Fibroblast of the aortic adventitia (primary cell): ENCODE measurements at regions not wholly inside any gene's neighbourhood (a gene's known extent, or its start where the extent isn't known, plus 50 kb on each side); places are given as distances from the start of the nearest gene placed in this dataset.

Source experiments
- DNase-seq: peaks from one replicate; pipeline ENCODE4 v3.0.0-alpha.2; 2010; ENCODE audit warnings: low read depth
- H3K4me3 ChIP-seq: 2 replicates; pipeline ENCODE4 v1.5.1; 2011; ENCODE audit warnings: low read depth, mild to moderate bottlenecking, control low read depth, low read length, moderate library complexity
- TF ChIP-seq, protein P1 (sequence below): IDR thresholded peaks from 2 replicates; pipeline ENCODE4 v1.5.1; 2011; ENCODE audit warnings: mild to moderate bottlenecking, low read length, control low read depth, inconsistent platforms; ENCODE audit not compliant: insufficient read depth

DNA sequence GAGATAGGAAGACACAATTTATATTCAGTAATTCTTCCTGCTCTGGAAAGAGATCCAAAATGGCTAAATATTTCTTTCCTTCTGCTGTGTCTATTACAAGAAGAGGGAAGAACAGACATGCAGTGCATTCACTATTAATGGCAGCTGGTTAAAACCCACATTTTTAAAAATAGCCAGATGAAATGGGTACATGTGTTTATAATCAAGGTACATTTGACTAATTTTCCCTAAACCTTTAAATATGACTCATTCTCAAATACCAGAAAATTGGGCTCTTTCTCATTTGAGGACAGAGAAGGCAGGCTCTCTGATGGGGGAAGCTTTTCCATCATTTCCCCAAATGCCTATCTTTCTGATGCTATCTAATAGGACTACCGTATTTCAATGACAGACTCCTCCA, 215.7 kb upstream of the HABP2 start:
- DNase-seq: no peak
- no peak overlapping the region for H3K4me3 ChIP-seq
- TF ChIP-seq, protein P1, sequence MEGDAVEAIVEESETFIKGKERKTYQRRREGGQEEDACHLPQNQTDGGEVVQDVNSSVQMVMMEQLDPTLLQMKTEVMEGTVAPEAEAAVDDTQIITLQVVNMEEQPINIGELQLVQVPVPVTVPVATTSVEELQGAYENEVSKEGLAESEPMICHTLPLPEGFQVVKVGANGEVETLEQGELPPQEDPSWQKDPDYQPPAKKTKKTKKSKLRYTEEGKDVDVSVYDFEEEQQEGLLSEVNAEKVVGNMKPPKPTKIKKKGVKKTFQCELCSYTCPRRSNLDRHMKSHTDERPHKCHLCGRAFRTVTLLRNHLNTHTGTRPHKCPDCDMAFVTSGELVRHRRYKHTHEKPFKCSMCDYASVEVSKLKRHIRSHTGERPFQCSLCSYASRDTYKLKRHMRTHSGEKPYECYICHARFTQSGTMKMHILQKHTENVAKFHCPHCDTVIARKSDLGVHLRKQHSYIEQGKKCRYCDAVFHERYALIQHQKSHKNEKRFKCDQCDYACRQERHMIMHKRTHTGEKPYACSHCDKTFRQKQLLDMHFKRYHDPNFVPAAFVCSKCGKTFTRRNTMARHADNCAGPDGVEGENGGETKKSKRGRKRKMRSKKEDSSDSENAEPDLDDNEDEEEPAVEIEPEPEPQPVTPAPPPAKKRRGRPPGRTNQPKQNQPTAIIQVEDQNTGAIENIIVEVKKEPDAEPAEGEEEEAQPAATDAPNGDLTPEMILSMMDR: no peak

DNA sequence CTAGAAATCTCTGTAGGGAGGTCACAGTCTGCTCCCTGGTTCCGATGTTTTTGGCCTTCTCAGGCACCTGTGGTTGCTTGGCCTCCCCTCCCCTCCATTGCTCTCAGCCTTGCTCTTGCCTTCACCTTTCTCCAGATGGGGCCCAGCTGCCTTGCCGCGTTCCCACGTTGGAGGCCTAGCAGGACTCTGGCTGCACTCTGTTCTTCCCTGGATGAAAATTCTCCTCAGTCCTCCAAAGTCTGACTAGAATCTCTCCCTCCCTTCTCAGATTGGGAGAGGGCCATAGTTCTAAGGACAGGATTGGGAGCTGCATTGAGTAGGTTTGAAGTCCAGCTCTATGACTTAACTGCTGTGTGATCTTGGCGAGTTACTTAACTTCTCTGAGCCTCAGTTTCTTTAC, 213.7 kb upstream of the HABP2 start:
- TF ChIP-seq, protein P1: no peak
- no peak overlapping the region for H3K4me3 ChIP-seq
- no peak for DNase-seq

DNA sequence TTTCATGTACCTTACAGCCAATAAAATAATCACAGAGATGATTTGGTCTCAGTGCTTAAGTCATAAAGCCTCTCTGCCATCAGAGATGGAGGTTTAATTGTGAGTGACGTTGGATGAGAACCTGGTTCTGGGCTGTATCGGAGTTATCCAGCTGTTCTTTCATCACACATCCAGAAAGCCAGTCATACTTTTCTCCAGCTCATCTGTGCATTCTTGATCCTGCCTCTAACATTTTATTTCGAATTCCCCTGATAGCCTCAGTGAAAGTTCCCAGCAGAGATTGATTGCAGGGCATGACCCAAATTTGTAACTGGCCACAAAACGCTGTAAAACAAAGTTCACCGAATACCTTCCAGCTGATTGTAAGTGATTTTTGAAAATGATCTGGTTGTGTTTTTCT, 212.6 kb upstream of the HABP2 start:
- peak; percentile 41 for DNase-seq
- TF ChIP-seq, protein P1: no peak
- no peak overlapping the region for H3K4me3 ChIP-seq

DNA sequence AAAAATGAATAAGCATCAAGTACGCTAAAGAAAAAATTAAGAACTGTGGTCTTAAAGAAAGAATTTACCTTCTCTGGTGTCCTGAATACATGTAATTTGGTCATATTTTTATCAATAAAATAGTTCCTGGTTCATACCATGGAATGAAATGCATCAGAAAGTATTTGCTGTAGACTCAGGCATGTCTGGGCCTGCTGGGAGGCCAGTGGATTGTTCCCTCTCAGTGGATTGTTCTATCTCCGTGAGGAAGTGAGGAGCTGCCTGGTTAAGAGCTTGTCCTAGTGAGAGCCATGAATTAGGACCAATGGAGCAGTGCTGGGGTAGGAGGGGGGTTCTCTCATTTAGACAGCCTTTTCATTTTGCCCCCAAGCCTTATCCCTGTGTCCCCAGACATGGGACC, 211.7 kb upstream of the HABP2 start:
- H3K4me3 ChIP-seq: no peak overlapping the region
- DNase-seq: no peak
- TF ChIP-seq, protein P1: no peak

DNA sequence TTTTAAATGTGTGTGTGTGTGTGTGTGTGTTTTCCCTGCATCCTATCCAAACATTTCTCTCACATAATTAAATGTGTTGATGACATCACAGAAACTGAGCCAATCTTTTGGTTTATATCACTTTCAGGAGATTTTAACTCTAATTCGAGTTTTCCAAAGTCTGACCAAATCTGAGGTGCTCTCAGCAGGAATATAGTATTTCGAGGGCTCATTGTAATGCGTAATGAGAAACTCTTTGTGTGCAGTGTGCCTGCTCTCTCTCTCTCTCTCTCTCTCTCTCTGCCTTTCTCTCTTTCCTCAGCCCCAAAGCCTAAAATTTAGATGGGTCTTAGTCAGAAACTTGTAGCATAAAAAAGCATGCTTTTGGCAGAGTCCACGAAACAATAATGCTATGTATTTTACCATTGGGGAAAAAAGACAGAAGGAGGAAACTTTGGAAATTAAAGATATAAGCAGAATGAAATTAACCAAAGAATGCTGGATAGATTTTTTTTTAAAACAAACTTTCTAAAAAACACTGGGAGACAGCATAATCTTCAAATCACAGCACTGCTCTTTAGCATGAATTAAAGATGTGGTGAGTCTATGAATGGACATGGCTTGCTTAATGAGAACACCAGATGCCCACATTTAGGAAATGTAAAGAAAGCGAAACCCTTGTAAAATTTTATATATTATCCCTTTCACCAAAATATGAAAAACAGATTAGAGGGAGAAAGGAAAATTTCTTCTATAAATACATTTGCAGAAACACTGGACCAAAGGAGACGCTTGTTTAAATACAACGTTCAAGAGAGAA, 206.8 kb upstream of the HABP2 start:
- TF ChIP-seq, protein P1: no peak
- no peak overlapping the region for H3K4me3 ChIP-seq
- no peak for DNase-seq

DNA sequence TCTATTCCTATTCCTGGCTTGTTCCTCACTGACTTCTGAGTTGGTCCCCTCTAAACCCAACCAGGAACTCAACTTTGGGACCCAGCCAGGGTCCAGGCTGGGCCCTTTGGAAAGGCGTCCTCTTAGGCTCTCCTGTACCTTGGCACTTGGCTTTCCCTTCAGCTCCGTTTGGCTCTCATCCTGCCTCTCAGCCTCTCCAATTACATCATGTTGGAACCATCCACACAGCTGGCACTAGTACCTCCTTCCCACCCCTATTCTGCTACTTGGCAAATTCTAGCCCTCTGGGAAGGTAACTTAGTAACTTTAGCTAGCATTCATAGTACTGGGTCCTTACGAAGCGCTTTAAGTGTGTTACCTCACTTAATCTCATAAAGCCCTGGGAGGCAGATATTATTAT, 205.3 kb upstream of the HABP2 start:
- peak; percentile 7 for DNase-seq
- no peak overlapping the region for H3K4me3 ChIP-seq
- TF ChIP-seq, protein P1: no peak

DNA sequence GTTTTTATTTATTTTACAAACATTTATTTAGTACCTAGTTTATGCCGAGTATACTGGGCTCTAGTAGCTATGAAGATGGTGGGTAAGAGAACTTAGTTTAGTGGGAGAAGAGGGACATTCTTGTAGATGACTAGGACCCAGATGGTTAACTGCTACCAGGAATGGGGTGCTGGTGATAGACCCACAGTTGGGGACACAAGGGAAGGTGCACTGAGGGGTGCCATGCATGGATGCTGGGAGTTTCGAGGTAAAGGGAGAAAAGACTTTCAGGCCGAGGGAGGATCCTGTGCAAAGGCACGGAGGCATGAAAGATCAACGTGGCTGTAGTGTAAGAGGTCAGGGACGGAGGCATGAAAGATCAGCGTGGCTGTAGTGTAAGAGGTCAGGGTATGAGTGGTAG, 204.2 kb upstream of the HABP2 start:
- H3K4me3 ChIP-seq: no peak overlapping the region
- TF ChIP-seq, protein P1: no peak
- no peak for DNase-seq
